PC-9 (cell line): ENCODE measurements at regions not wholly inside any gene's neighbourhood (a gene's known extent, or its start where the extent isn't known, plus 50 kb on each side); places are given as distances from the start of the nearest gene placed in this dataset.

ENCODE experiments used
- BruUV-seq: library from RNA; stranded (reverse); fragments of 400-500 nt; replicated peaks from 2 replicates; lab custom pipeline; 2021; lab: Mats Ljungman, UMichigan
- CTCF ChIA-PET: fragments of 300-600 bp; sonication (Branson Sonifier 250); formaldehyde crosslinking; loops from one replicate; lab custom pipeline; 2022; ENCODE audit warnings: antibody characterized with exemption; lab: Charles Lee
- POLR2A ChIA-PET: fragments of 300-600 bp; sonication (Branson Sonifier 250); formaldehyde crosslinking; loops from one replicate; lab custom pipeline; 2022; ENCODE audit warnings: antibody characterized with exemption; ENCODE audit not compliant: unreplicated experiment; lab: Charles Lee
- DNase-seq, 2 experiments: peaks; one replicate each; pipeline versions ENCODE4 v3.0.0 to v3.0.0-alpha.2; 2015 to 2022; ENCODE audit warnings: mixed read lengths in 1 of 2
- H2AFZ ChIP-seq: fragments of 200-600 bp; sonication (generic); 2 replicates; pipeline ENCODE4 v1.8.1; 2017; ENCODE audit warnings: antibody characterized with exemption
- H3F3A ChIP-seq: fragments of 200-600 bp; sonication (generic); 2 replicates; pipeline ENCODE4 v1.8.1; 2017; ENCODE audit warnings: antibody characterized with exemption, mild to moderate bottlenecking, low read depth; ENCODE audit not compliant: insufficient read depth
- H3K27ac ChIP-seq: fragments of 200-600 bp; sonication (generic); 2 replicates; pipeline ENCODE4 v1.6.1; 2016; ENCODE audit warnings: mixed run types
- H3K27me3 ChIP-seq: fragments of 200-600 bp; sonication (generic); 2 replicates; pipeline ENCODE4 v1.6.1; 2016; ENCODE audit warnings: low read depth, mixed run types; ENCODE audit not compliant: insufficient read depth
- H3K36me3 ChIP-seq: fragments of 200-600 bp; sonication (generic); 2 replicates; pipeline ENCODE4 v1.6.1; 2016; ENCODE audit warnings: low read depth, mixed run types
- H3K4me1 ChIP-seq: fragments of 200-600 bp; sonication (generic); replicated peaks from 2 replicates; pipeline ENCODE4 v1.6.1; 2016; ENCODE audit warnings: mixed run types; ENCODE audit not compliant: insufficient read depth
- H3K4me2 ChIP-seq: fragments of 200-600 bp; sonication (generic); 2 replicates; pipeline ENCODE4 v1.6.1; 2017; ENCODE audit warnings: mixed run types
- H3K4me3 ChIP-seq: fragments of 200-600 bp; sonication (generic); 2 replicates; pipeline ENCODE4 v1.6.1; 2016; ENCODE audit warnings: mixed run types
- H3K79me2 ChIP-seq: fragments of 200-600 bp; sonication (generic); 2 replicates; pipeline ENCODE4 v1.6.1; 2017; ENCODE audit warnings: low read depth, mixed run types
- H3K9me2 ChIP-seq: fragments of 200-600 bp; sonication (generic); 2 replicates; pipeline ENCODE4 v1.8.1; 2017; ENCODE audit warnings: mild to moderate bottlenecking; ENCODE audit not compliant: insufficient read depth
- H3K9me3 ChIP-seq: fragments of 200-600 bp; sonication (generic); 2 replicates; pipeline ENCODE4 v1.8.1; 2016; ENCODE audit warnings: low read depth; ENCODE audit not compliant: insufficient read depth
- H4K20me1 ChIP-seq: fragments of 200-600 bp; sonication (generic); 2 replicates; pipeline ENCODE4 v1.8.1; 2017; ENCODE audit not compliant: insufficient read depth
- CTCF ChIP-seq: fragments of 200-600 bp; sonication (generic); conservative IDR thresholded peaks from 2 replicates; pipeline ENCODE4 v1.6.1; 2017; ENCODE audit warnings: mixed run types, antibody characterized with exemption, mild to moderate bottlenecking, moderate library complexity
- EZH2 ChIP-seq: fragments of 200-600 bp; sonication (generic); IDR thresholded peaks from 2 replicates; pipeline ENCODE4 v1.8.0; 2017; ENCODE audit warnings: antibody characterized with exemption, low read depth
- intact Hi-C: fragments of 100-400 bp; cut with micrococcal nuclease; formaldehyde crosslinking; loops from one replicate; pipeline ENCODE4 v1.10.0; 2022; ENCODE audit not compliant: unreplicated experiment

GRCh38 chr20:56698297-56698696 lies 69.2 kb downstream of the TFAP2C start:
- no peak overlapping the region for H3K4me2 ChIP-seq
- H3K9me2 ChIP-seq = no peaks in the 10 kb centered on the region
- H3K27me3 ChIP-seq = no peaks in the 10 kb centered on the region
- no peaks in the 10 kb centered on the region for H3K9me3 ChIP-seq
- H3K27ac ChIP-seq = no peak overlapping the region
- no peak overlapping the region for H2AFZ ChIP-seq
- H3K4me1 ChIP-seq = no peaks in the 10 kb centered on the region
- H4K20me1 ChIP-seq = no peaks in the 10 kb centered on the region
- TF ChIP-seq CTCF (no peak), EZH2 (no peak)
- no peak for DNase-seq
- no peaks in the 10 kb centered on the region for H3K36me3 ChIP-seq
- H3K79me2 ChIP-seq = no peaks in the 10 kb centered on the region
- no TSS peak for BruUV-seq
- intact Hi-C loops = no loop called here
- CTCF ChIA-PET = no interaction called here
- H3F3A ChIP-seq = peaks cover 10% of the 10 kb centered on the region; the same call in 1 of the 2 replicates
- no peak overlapping the region for H3K4me3 ChIP-seq
- POLR2A ChIA-PET = no interaction called here

GRCh38 chr20:56698749-56699148 lies 69.6 kb downstream of the TFAP2C start:
- Histone ChIP-seq H3K4me2 (no peak overlapping the region), H3F3A (peaks cover 10% of the 10 kb centered on the region; the same call in 1 of the 2 replicates), H3K27me3 (no peaks in the 10 kb centered on the region), H3K4me3 (no peak overlapping the region), H3K79me2 (no peaks in the 10 kb centered on the region), H3K4me1 (no peaks in the 10 kb centered on the region), H3K9me2 (no peaks in the 10 kb centered on the region), H2AFZ (no peak overlapping the region), H4K20me1 (no peaks in the 10 kb centered on the region), H3K27ac (no peak overlapping the region), H3K36me3 (no peaks in the 10 kb centered on the region), H3K9me3 (no peaks in the 10 kb centered on the region)
- TF ChIP-seq CTCF (no peak), EZH2 (no peak)
- ChIA-PET POLR2A (no interaction called here), CTCF (no interaction called here)
- intact Hi-C loops = no loop called here
- no peak for DNase-seq
- BruUV-seq = no TSS peak

GRCh38 chr20:56702931-56703840 lies 74.1 kb downstream of the TFAP2C start:
- H2AFZ ChIP-seq = no peak overlapping the region
- H3K4me1 ChIP-seq = no peaks in the 10 kb centered on the region
- BruUV-seq = no TSS peak
- ChIA-PET POLR2A (no interaction called here), CTCF (no interaction called here)
- TF ChIP-seq CTCF = no peak
- no peak for TF ChIP-seq EZH2
- H3K79me2 ChIP-seq = no peaks in the 10 kb centered on the region
- H4K20me1 ChIP-seq = no peaks in the 10 kb centered on the region
- H3F3A ChIP-seq = peaks cover 2% of the 10 kb centered on the region; the same call in 1 of the 2 replicates
- no peaks in the 10 kb centered on the region for H3K9me3 ChIP-seq
- no peak overlapping the region for H3K4me3 ChIP-seq
- H3K4me2 ChIP-seq = no peak overlapping the region
- intact Hi-C loops = no loop called here
- H3K27ac ChIP-seq = no peak overlapping the region
- H3K36me3 ChIP-seq = no peaks in the 10 kb centered on the region
- no peak for DNase-seq
- H3K27me3 ChIP-seq = no peaks in the 10 kb centered on the region
- H3K9me2 ChIP-seq = no peaks in the 10 kb centered on the region
